ENCODE measurements at regions not wholly inside any gene's neighbourhood (a gene's known extent, or its start where the extent isn't known, plus 50 kb on each side); places are given as distances from the start of the nearest gene placed in this dataset.

GRCh38 chr11:127994736-127995135 is 592.6 kb downstream of the ETS1 start:
- no peaks in the 10 kb centered on the region for H4K20me1 ChIP-seq (ENCODE audit: insufficient read depth, low read length)
- peak overlapping the region; percentile 82; the same call in 1 of the 2 replicates for H3K14ac ChIP-seq (replicated peaks; ENCODE audit: low read depth, low read length)
- in situ Hi-C loops (cut with MboI; ENCODE audit: low sequenced_read_pairs) (no loop called here), dilution Hi-C loops (cut with HindIII; ENCODE audit: low sequenced_read_pairs, unreplicated experiment) (no loop called here), intact Hi-C loops (cut with micrococcal nuclease) (no loop called here)
- H2BK15ac ChIP-seq (ENCODE audit: low read depth, low read length) = peak overlapping the region; percentile 85; the same call in 2 of the 3 replicates
- H3K9ac ChIP-seq (ENCODE audit: low read depth, low read length) = peak overlapping the region; percentile 29; the same call in 1 of the 2 replicates
- peaks cover 3% of the 10 kb centered on the region; the same call in 1 of the 2 replicates for H3K9me1 ChIP-seq (ENCODE audit: insufficient read depth, low read length)
- peaks cover 10% of the 10 kb centered on the region for H3K4me1 ChIP-seq (ENCODE audit: control insufficient read depth, insufficient read depth, low read length)
- BruUV-seq (replicated peaks) = no TSS peak
- peak overlapping the region; percentile 71; the same call in 1 of the 2 replicates for H3K27ac ChIP-seq (ENCODE audit: insufficient read depth, low read length)
- no peak overlapping the region for H3K4me3 ChIP-seq (ENCODE audit: insufficient read depth, low read depth, low read length)
- H2AK9ac ChIP-seq (replicated peaks; ENCODE audit: low read depth, low read length, poor library complexity) = no peak overlapping the region
- no peaks in the 10 kb centered on the region for H3K27me3 ChIP-seq (ENCODE audit: control insufficient read depth, insufficient read depth, low read length)
- H3K79me1 ChIP-seq (ENCODE audit: low read depth in 1 of 2, low read length in 2 of 2) = no peaks in the 10 kb centered on the region
- H2AK5ac ChIP-seq (ENCODE audit: low read depth, low read length) = peak overlapping the region; percentile 91; the same call in 1 of the 2 replicates
- DNase-seq (peak; percentile 69), ATAC-seq (ENCODE audit: low read depth) (peak; percentile 77)
- peak overlapping the region; percentile 48 to 80 for H4K8ac ChIP-seq (ENCODE audit: low read depth in 2 of 2, low read length in 2 of 2)
- H3K4ac ChIP-seq (ENCODE audit: low read depth, low read length) = peak overlapping the region; percentile 92; the same call in 1 of the 2 replicates
- WGBS, 2 experiments (ENCODE audit: extremely low coverage in 2 of 2, insufficient read length in 1 of 2) = 40% methylated on average over 1 of the region's 4 CpGs; no CpG with 5 or more reads in 1 of the 2 experiments
- peak overlapping the region; percentile 64; the same call in 1 of the 2 replicates for H3K4me2 ChIP-seq (ENCODE audit: low read depth, low read length)
- POLR2A ChIA-PET (ENCODE audit: unreplicated experiment) = no interaction called here
- H3K9me3 ChIP-seq (ENCODE audit: control insufficient read depth, insufficient read depth, low read length) = no peaks in the 10 kb centered on the region
- TF ChIP-seq USF2 (IDR thresholded peaks at IDR 0.05; ENCODE audit: low read depth, low read length) (no peak), RCOR1 (IDR thresholded peaks at IDR 0.05; ENCODE audit: insufficient replicate concordance, low read length) (no peak), CTCF (conservative IDR thresholded peaks at IDR 0.05; ENCODE audit: low read depth, low read length) (no peak), POLR2A (IDR thresholded peaks at IDR 0.05; ENCODE audit: low read depth, low read length) (no peak), SMC3 (IDR thresholded peaks at IDR 0.05; ENCODE audit: low read depth, low read length) (no peak), RFX5 (IDR thresholded peaks at IDR 0.05; ENCODE audit: low read depth, low read length) (no peak), FOS (IDR thresholded peaks at IDR 0.05; ENCODE audit: low read depth, low read length) (no peak), BHLHE40 (IDR thresholded peaks at IDR 0.05; ENCODE audit: low read depth, low read length) (no peak), MAZ (IDR thresholded peaks at IDR 0.05; ENCODE audit: borderline replicate concordance, low read depth, low read length) (no peak)
- CTCF ChIA-PET = interaction anchor here (0.6 to 0.7 kb wide), 2 partner anchors 10 to 255 kb away, joined by 3 to 4 read pairs; no protein-coding TSS in a partner anchor
- no peak overlapping the region for H3K56ac ChIP-seq (ENCODE audit: extremely low read depth, insufficient read depth, low read length)
- peak overlapping the region; percentile 96 for H2BK120ac ChIP-seq (ENCODE audit: low read depth, low read length)
- H4K5ac ChIP-seq (ENCODE audit: low read depth, low read length) = peak overlapping the region; percentile 22; the same call in 1 of the 2 replicates
- H4K91ac ChIP-seq (ENCODE audit: insufficient read depth, low read depth, low read length) = peak overlapping the region; percentile 76; the same call in 1 of the 2 replicates
- H3K36me3 ChIP-seq (ENCODE audit: control insufficient read depth, insufficient read depth, low read length) = no peaks in the 10 kb centered on the region
- H3K23ac ChIP-seq (ENCODE audit: low read depth, low read length) = 0 out of 2 replicates have a peak overlapping the region, but pooled peaks have one; percentile 66
- H2BK5ac ChIP-seq (ENCODE audit: low read depth, low read length, poor library complexity, severe bottlenecking) = peak overlapping the region; percentile 97
- H3K18ac ChIP-seq (ENCODE audit: low read depth, low read length) = peak overlapping the region; percentile 74; the same call in 1 of the 2 replicates
- peak overlapping the region; percentile 75 for H2AFZ ChIP-seq (replicated peaks; ENCODE audit: low read length, poor library complexity)
- peak overlapping the region; percentile 91 for H2BK20ac ChIP-seq (ENCODE audit: low read depth, low read length)
